Endometrium (tissue), 2 donors: ENCODE measurements at regions not wholly inside any gene's neighbourhood (a gene's known extent, or its start where the extent isn't known, plus 50 kb on each side); places are given as distances from the start of the nearest gene placed in this dataset.
"Not testable (repeated sequence)": the region's sequence is repeated elsewhere in the genome, so short reads cannot be mapped to it uniquely, and the experiment has no call there.

ENCODE experiments used
- FAIRE-seq: peaks from 2 replicates; lab custom pipeline; 2012; peaks lifted over from hg19 to GRCh38; lab: Jason Lieb, UNC
- donor health status: control.
- donor health status: control.

DNA sequence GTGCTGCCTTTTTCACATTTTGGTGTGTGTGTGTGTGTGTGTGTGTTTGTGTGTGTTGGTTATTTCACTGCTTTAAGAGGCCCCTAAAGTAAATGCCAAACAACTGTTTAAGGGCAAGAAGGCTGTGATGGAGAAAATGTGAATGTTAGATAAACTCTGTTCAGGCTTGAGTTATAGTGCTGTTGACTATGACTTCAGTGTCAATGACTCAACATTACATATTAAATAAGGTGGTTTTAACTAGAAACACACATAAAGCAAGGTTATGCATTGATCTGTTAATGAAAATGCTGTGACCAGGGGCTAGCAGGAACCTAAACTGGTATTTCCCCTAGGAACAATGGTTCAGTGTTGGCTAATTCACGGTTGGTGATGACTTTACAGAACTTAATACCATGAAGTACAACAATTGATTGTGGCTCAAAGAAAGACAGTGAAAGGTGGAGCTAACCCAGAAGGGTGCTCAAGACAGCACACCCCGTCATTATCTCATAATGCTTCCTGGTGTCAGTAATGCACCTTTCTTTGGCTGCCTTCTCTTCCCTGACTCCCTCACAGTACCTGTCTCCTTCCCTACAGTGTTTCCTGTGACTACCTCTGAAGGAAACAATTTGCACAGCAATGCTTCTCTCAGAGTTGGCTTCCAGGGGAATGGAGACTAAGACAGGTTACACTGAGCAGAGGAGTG lies 116.1 kb downstream of the RIN2 start:
- no peak for FAIRE-seq

DNA sequence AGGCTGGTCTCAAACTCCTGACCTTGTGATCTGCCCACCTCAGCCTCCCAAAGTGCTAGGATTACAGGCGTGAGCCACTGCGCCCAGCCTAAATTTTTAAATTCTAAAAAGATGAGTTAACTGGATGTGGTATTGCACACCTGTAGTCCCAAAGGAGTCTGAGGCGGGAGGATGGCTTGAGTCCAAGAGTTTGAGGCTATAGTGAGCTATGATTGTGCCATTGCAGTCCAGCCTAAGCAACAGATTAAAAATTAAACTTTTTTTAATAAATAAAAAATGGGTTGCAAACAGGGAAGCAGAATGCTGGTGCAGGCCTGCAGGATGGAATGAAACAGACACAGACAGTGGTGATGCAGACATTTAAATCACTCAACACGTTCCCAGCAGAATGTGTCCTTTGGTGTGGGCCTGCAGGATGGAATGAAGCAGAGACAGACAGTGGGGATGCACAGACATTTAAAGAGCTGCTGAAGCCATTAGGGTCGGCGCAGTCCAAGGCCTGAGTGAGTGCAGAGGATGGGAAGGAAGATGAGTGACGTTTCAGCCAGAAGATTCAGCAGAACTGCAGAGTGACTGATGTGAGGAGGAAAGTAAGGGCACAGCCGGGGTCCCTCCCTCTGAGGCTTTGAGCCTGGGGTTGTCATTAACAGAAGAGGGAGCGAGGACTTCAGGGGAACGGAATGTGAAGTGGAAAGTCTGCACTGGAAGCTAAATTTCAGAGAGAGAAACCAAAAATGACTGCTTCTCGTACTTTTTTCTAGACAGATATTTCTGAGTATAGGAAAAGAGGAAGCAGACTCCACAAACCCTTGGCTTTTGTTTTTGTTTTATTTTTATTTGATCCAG lies 117.5 kb downstream of the RIN2 start:
- no peak for FAIRE-seq

DNA sequence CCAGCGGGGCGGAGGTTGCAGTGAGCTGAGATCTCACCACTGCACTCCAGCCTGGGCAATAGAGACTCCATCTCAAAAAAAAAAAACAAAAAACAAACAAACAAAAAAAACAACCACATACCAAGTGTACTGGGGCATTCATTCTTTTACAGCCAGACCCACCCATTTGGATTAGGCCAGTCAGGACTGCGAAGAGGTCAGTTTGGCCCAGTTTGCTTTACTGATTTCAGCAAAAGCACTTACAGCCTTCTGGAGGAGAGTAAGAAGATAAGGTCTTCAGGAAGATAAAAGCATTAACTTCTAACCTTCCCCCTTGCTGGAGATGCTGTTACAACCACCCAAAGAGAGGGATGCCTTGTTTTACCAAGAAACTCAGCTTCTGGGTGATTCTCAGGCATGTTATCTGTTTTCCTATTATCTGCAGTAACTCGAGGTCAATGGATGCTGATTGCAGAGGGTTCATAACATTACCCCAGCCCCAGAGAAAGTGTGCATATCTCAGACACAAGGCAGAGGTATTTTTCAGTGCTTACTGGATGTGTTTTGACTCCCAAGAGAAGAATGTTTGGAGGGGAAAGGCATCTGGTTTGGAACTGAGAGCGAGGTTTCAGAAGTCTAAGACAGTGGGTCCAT lies 118.9 kb downstream of the RIN2 start:
- no peak for FAIRE-seq

DNA sequence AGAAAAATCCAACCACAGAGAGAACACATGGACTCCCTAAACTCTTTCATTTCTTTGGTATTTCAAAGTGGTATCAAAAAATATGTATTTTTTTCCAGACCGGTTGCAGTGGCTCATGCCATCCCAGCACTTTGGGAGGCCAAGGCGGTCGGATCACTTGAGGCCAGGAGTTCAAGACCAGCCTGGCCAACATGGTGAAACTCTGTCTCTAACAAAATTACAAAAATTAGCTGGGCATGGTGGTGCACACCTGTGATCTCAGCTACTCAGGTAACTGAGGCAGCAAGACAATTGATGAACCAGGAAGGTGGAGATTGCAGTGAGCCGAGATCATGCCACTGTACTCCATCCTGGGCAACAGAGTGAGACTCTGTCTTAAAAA lies 121.8 kb downstream of the RIN2 start:
- FAIRE-seq: not testable (repeated sequence)

DNA sequence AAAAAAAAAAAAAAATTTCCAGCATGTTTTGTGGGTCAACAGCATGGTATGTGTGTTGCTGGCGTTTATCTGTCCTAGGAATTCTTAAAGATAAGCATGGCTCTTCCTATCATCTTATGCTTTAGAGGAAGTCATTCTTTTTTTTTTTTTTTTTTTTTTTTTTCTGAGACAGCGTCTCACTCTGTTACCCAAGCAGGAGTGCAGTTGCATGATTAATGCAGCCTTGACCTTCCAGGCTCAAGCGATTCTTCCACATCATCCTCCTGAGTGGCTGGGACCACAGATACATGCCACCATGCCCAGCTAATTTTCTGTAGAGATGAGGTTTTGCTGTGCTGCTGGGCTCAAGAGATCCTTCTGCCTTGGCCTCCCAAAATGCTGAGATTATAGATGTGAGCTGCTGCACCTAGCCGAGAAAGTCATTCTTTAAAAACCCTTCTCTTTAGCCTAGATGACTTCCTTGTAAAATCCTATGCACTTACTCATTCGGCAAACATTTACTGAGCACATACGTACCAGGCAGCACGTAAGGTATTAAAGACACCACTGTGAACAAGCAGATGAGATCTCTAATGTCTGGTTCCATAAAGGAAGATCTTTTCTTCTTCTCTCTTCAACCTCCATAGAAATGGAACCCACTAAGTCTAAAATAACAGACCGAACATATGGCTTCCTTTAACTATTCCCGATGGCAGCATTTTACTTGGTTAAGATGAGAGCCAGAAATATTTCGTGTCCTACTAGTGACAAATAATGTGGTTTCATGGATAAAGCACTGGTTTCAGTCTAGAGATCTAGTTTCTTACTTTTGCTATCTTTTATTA lies 122.4 kb downstream of the RIN2 start:
- no peak for FAIRE-seq

DNA sequence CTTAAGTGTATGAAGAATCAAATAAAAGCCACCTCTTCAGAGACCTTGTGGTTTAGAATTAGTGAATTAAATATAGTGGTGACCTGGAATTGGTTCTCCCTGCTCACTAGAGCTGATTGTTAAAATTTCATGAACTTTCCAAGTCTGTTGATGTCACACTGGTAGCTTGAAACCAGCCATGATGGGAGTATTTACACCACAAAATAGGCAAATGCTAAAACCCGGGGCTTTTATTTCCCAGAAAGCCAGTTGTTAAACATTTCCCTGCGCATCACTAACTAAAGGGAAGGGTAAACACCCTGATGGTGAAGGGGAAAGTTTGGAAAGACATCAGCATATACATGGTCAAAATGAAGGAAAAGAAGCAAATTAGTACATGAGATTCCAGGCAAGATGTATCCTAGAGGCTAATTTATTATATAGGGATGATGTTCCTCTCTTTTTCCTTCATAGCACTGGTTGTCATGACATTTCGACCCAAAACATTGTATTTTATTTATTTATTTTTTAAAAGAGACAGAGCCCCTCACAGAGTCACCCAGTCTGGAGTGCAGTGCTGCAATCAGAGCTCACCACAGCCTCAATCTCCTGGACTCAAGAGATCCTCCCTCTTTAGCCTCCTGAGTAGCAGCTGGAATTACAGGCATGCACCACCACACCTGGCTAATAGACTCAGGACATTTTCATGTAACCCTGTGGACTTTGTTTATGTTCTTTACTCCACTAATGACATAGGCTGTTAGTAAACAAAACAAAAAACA lies 123.2 kb downstream of the RIN2 start:
- FAIRE-seq: no peak

DNA sequence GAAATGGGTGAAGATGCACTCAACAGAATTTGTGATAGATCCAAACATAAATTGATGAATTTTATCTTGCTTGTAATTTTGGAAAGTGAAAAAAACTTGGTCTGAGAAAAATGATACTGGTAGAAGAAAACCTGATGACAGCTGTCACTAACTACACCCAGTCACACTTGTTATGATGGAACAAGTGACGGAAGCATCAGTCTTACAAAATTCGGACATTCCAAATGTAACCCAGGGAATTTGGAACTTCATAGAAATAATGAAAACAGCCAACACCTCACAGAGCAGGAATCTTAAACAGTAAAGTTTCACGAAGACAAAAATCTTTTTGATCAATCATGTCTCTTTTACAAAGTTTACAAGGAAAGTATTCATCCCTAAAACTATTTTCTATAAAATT lies 123.9 kb downstream of the RIN2 start:
- no peak for FAIRE-seq

DNA sequence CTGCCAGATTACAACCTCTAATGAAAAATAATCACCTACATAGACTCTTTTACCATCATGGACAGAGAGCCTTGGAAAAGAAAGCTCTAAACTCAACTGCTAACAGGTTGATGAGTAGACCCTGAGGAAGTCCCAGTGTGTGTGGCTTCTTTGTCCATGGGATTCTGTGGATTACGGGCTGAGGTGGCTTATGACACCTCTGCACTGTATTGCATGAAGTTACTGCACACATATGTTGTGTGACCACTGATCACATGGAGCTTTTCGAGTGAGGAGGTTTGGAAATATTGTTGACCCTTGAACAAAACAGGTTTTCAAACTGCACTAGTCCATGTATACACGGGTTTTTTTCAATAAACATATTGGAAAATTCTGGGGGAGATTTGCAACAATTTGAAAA lies 124.4 kb downstream of the RIN2 start:
- no peak for FAIRE-seq

DNA sequence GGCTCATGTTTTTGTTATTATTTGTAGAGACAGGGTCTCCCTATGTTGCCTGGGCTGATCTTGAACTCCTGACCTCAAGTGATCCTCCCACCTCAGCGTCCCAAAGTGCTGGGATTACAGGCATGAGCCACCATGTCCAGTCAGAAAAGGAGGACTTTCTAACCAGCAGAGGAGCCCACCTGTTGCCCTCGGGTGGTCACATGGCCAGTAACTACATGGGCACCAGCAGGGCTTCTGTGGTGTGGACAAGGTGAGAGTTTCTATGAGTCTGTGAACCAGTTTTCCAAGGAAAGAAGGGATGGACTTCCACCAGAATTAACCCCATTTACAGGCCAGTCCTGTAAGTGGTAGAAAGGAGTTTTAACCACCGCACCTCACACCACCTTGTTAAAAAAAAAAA lies 125.4 kb downstream of the RIN2 start:
- FAIRE-seq: no peak

DNA sequence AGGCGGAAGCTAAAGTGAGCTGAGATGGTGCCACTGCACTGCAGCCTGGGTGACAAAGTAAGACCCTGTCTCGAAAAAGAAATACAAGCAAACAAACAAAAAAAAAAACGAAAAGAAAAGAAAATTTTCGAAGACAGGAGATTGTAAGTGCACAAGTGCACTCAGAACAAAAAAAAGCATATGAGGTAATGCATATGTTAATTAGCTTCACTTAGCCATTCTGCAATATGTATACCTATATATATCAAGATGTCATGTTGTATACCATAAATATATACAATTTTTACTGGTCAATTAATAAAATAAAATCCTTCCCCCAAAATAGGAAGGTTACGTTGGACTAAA lies 127.5 kb downstream of the RIN2 start:
- FAIRE-seq: no peak

DNA sequence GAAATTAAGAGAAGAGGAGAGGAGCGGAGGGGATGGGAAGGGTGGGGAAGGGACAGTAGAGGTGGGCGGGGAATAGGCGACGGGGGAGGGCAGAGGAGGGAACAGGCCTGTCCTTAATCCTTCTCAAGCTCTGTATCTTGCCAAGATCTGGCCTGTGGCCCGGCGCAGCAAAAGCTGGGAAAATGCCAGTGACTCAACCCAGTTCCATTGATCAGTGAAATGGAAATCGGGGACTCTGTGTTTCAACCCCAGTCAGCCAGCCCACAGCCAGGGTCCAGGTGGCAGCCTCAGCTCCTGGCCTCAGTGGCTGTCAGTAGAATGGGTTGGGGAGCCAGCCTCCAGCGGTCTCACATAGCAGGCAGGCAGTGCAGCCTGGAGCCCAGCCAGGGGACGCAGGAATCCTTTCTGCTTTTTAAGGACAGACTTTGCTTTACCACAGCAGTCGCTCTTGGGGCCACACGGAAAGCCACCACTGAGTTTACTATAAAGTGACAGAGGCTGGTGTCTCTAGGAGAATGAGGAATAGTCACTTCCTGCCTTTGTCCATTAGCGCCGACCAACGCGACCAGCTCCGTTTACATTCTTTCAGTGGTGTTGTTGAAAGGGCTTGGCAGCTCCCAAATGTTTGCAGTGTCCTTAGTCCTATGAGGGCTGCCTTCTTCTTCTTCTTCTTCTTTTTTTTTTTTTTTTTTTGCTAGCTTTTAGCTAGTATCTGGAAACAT lies 128.0 kb downstream of the RIN2 start:
- no peak for FAIRE-seq

DNA sequence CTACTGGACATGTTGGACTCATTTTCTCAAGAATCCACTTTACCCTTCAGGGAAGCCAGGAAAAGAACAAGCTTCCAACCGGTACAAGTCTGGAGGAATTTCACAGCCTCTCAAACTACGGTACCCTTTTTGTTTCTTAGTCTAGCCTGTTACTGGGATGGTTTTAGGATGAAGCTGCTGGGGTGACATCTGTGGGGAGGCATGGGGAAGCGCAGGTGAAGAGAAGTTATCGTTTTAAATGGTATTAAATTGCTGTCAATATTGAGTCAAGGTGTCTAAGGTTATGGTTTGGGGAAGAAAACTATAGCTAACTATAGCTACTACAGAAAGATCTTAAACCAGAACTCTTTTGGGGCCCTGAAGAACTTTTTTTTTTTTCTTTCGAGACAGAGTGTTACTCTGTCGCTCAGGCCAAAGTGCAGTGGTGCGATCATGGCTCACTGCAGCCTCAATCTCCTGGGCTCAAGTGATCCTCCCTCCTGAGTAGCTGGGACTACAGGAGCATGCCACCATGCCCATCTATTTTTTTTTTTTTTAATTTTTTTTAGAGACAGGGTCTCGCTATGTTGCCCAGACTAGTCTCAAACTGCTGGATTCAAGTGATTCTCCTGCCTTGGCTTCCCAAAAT lies 128.7 kb downstream of the RIN2 start:
- no peak for FAIRE-seq

DNA sequence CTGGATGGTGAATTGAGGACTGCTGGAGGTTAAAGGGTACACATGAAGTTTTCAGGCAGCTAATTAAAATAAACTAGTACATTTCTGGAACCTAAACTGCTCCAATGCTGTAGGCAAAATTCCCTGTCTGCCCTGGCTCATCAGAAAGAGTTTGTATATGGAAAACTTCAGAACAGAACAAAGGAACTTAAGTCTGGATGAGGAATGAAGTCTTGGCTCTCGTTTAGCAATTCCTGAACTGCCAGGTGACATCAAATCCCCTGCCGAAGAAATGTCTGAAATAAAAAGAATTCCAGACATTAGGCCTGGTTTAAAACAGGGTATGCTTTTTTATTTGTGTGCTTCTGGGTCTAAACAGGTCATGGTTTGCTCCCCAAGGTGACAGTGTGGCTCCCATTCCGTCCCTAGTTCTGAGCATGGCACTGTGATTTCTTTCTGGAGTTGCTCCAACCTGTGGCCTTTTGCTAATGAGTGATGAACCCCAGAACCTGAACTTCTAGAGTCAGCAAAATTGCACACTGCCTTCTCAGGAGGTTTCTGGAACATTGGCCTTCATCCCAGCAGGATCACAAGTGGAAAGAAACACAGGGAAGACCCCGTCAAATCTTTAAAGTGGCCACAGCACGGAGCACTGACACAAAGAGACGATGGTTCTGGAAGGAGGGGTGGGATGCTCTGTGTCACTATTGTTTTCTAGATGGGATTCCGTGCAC lies 129.4 kb upstream of the NAA20 start:
- FAIRE-seq: no peak

DNA sequence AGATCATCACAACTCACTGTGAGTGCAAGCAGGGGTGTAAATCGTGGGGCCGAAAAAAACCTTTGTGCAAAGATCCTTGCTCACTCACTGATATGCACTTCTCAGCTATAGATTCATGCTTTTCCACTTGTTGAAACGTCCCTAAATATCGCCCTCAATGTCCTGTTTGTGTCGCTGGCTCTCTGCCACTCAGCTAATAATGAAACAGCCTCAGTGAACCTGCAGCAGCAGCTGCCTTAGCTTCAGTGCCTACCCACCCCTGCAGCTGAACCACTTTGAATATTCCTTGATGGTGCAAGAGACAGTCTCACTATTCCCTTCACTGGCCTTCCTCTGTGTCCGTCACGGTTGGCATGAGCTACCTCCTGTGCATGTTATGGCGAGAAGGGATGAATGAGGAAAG lies 128.9 kb upstream of the NAA20 start:
- FAIRE-seq: no peak

DNA sequence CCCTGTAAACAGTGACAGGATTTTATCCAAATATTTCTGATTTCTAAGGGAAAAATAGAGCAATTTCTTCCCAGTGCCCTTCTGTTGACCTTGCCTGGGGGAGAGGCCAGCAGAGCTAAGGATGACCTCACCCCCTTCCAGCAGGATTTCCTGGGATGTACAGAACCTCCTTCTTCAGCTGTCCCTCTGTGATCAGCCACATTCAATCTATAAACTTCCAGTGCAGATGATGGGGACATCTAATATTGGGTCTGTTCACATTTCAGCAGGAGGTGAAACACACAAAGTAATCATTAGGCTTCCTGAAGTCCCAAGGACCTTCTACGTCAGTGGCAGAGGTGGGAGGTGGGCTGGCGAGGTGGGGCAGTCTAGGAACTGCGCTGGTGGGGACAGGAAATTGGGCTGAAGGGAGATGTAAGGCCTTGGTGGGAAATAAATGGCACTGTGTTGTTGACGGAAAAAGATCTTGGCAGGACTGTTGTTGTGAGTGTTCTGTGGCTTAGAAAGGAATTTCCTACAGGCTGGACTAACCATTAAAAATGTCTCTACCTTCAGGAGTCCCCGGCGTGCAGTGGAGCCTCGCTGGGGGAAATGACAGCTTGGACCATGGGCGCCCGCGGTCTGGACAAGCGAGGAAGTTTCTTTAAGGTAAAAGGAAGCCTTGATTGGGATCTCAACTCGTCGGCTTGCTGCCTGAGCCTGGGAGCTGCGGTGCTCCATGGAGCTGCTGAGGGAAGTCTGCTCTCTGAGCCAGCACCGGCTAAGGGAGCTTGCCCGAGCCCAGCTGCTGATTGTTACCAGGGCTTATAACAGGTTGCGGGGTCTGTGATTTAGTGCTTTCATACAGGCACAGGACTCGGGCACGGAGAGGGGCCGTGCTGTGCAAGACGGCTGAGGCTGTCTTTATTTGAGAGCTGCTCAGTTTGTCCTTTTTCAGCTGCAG lies 127.9 kb upstream of the NAA20 start:
- no peak for FAIRE-seq

DNA sequence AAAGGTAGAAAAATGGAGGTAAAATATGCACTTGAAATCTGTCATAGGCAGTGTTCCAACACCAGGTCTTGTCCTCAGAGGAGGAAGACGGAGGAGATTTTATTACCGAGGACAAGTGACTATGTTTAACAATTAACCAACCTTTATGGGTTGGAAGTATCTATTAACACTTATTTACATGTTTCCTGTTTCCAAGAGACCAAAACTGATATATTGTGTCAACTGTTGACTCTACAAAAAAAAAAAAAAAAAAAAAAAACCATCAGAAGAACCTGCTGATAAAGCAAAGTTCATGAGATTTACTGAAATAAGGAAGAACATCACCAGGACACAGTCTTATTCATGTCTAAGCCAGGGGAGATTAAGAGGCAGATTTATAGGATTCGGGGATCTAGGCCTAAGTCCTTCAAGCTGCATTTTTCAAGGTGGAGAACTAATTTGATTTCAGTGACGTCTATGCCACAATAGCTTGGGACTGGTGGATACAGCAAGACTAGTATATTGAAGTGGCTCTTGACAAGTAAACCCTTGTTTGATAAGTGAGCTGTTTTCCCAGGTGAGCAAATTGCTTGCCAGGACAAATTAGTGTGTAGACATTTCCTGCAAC lies 126.6 kb upstream of the NAA20 start:
- FAIRE-seq: no peak

DNA sequence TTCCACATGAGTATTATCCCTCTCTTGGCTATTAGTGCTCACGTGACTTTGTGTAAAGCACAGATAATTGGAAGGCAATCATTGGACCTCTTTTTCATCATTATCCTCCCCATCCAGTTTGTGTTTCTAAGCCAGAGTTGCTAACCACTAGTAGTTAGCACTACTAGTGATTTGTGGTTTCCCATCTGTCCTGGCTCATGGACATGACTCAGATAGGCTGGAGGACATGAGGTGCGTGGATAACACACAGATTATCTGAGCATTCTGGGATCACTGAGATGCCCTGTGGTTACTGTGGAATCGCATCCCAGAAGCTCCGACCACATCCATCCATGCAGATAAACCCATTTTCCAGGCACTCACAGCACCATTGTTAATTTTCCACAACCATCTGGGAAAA lies 123.8 kb upstream of the NAA20 start:
- FAIRE-seq: no peak

DNA sequence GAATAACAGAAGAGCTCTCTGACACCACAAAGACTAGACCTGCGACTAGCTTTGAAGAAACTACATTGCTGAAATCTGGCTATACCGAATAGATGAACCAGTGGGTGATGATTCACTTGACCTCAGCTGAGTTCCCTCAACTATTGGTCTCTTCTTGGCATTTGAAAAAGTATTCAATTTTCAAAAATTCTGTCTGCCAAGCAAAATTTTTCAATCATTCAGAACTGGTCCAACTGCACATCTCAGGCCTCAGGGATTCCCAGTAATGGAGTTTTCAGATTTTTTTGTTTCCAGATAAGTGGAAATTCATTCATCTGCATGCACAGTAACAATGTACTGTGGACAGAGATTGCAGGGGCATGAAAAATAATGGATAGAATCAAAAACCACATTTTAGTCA lies 121.4 kb upstream of the NAA20 start:
- no peak for FAIRE-seq
